ENCODE measurements at regions not wholly inside any gene's neighbourhood (a gene's known extent, or its start where the extent isn't known, plus 50 kb on each side); places are given as distances from the start of the nearest gene placed in this dataset.

GRCh38 chr13:92991692-92992091 lies 234.9 kb upstream of the GPC6 start:
- TF ChIP-seq ZFP30 (CRISPR knock-in tag; IDR thresholded peaks at IDR 0.05) (no peak), PPARA (CRISPR knock-in tag; IDR thresholded peaks at IDR 0.05; ENCODE audit: borderline replicate concordance) (no peak), ZNF565 (CRISPR knock-in tag; conservative IDR thresholded peaks at IDR 0.05; ENCODE audit: low read depth) (no peak), GLIS3 (CRISPR knock-in tag; IDR thresholded peaks at IDR 0.05) (no peak), ARNTL (CRISPR knock-in tag; IDR thresholded peaks at IDR 0.05; ENCODE audit: borderline replicate concordance, low read depth) (no peak), RARB (CRISPR knock-in tag; IDR thresholded peaks at IDR 0.05) (no peak), BACH2 (CRISPR knock-in tag; IDR thresholded peaks at IDR 0.05; ENCODE audit: borderline replicate concordance) (no peak), ZFP3 (CRISPR knock-in tag; IDR thresholded peaks at IDR 0.05) (no peak), ESRRG (CRISPR knock-in tag; IDR thresholded peaks at IDR 0.05) (no peak), TOX (CRISPR knock-in tag; IDR thresholded peaks at IDR 0.05; ENCODE audit: borderline replicate concordance) (no peak), TCF4 (CRISPR knock-in tag; IDR thresholded peaks at IDR 0.05; ENCODE audit: borderline replicate concordance) (no peak), TSHZ2 (CRISPR knock-in tag; IDR thresholded peaks at IDR 0.05) (no peak), ZNF70 (CRISPR knock-in tag; IDR thresholded peaks at IDR 0.05) (no peak), CSRNP3 (CRISPR knock-in tag; IDR thresholded peaks at IDR 0.05) (no peak), SNAI2 (CRISPR knock-in tag; IDR thresholded peaks at IDR 0.05) (no peak), OSR1 (CRISPR knock-in tag; IDR thresholded peaks at IDR 0.05) (no peak)
- no peak for ATAC-seq

GRCh38 chr13:92994056-92994455 lies 232.6 kb upstream of the GPC6 start:
- no peak for TF ChIP-seq GLIS3 (CRISPR knock-in tag; IDR thresholded peaks at IDR 0.05)
- TF ChIP-seq TOX (CRISPR knock-in tag; IDR thresholded peaks at IDR 0.05; ENCODE audit: borderline replicate concordance) = no peak
- TF ChIP-seq PATZ1 (CRISPR knock-in tag; IDR thresholded peaks at IDR 0.05; ENCODE audit: borderline replicate concordance) = no peak
- no peak for TF ChIP-seq TCF4 (CRISPR knock-in tag; IDR thresholded peaks at IDR 0.05; ENCODE audit: borderline replicate concordance)
- TF ChIP-seq ZFP3 (CRISPR knock-in tag; IDR thresholded peaks at IDR 0.05) = no peak
- TF ChIP-seq BACH2 (CRISPR knock-in tag; IDR thresholded peaks at IDR 0.05; ENCODE audit: borderline replicate concordance) = no peak
- ATAC-seq = no peak

- no peak for ATAC-seq
- no peak for TF ChIP-seq CSRNP3 (CRISPR knock-in tag; IDR thresholded peaks at IDR 0.05)
- no peak for TF ChIP-seq PATZ1 (CRISPR knock-in tag; IDR thresholded peaks at IDR 0.05; ENCODE audit: borderline replicate concordance)
- TF ChIP-seq SNAI2 (CRISPR knock-in tag; IDR thresholded peaks at IDR 0.05) = no peak
- no peak for TF ChIP-seq TSHZ2 (CRISPR knock-in tag; IDR thresholded peaks at IDR 0.05)
- no peak for TF ChIP-seq RARB (CRISPR knock-in tag; IDR thresholded peaks at IDR 0.05)
- TF ChIP-seq ISL1 (CRISPR knock-in tag; IDR thresholded peaks at IDR 0.05) = no peak
- TF ChIP-seq TOX (CRISPR knock-in tag; IDR thresholded peaks at IDR 0.05; ENCODE audit: borderline replicate concordance) = no peak
- no peak for TF ChIP-seq ESRRG (CRISPR knock-in tag; IDR thresholded peaks at IDR 0.05)
These were observed 224.6 kb upstream of the GPC6 start for GRCh38 chr13:93001866-93002461.

Measured in SK-N-SH treated with all-trans-retinoic acid at 6 μM for 48 hours (cell line).